ENCODE measurements at regions not wholly inside any gene's neighbourhood (a gene's known extent, or its start where the extent isn't known, plus 50 kb on each side); places are given as distances from the start of the nearest gene placed in this dataset.

GRCh38 chr4:151987606-151988005, 226.8 kb upstream of the GATB start:
- TF ChIP-seq CTCF (IDR thresholded peaks at IDR 0.05; ENCODE audit: poor library complexity): no peak
- TF ChIP-seq EZH2 (IDR thresholded peaks at IDR 0.05; ENCODE audit: borderline replicate concordance): no peak

Measured in hepatocyte (in vitro differentiated cells).